Tibial nerve (tissue), 4 donors: ENCODE measurements at regions not wholly inside any gene's neighbourhood (a gene's known extent, or its start where the extent isn't known, plus 50 kb on each side); places are given as distances from the start of the nearest gene placed in this dataset.

ENCODE experiments used
- DNase-seq, 2 donors: peaks; one replicate each; pipeline ENCODE4 v3.0.0-alpha.2; 2019; ENCODE audit warnings: low spot score in 2 of 2
- H3K27ac ChIP-seq, 4 donors: fragments of 200-600 bp; sonication (generic) in 3 of 4; one replicate each; pipeline ENCODE4 v1.5.1; 2017 to 2019; ENCODE audit warnings: mild to moderate bottlenecking in 1 of 4
- H3K27me3 ChIP-seq, 2 donors: fragments of 200-600 bp; sonication (generic) in 1 of 2; one replicate each; pipeline versions ENCODE4 v1.5.1 to v1.6.0; 2017 to 2019
- H3K36me3 ChIP-seq, 3 donors: fragments of 200-600 bp; sonication (generic); one replicate each; pipeline ENCODE4 v1.5.1; 2018 to 2019
- H3K4me1 ChIP-seq, 4 donors: fragments of 200-600 bp; sonication (generic) in 3 of 4; one replicate each; pipeline ENCODE4 v1.5.1; 2017 to 2019
- H3K4me3 ChIP-seq, 4 donors: fragments of 200-600 bp; sonication (generic) in 3 of 4; one replicate each; pipeline ENCODE4 v1.5.1; 2017 to 2019; ENCODE audit warnings: mild to moderate bottlenecking in 1 of 4, moderate library complexity in 1 of 4
- H3K9me3 ChIP-seq, 4 donors: fragments of 200-600 bp; sonication (generic) in 3 of 4; one replicate each; pipeline ENCODE4 v1.5.1; 2017 to 2019
- EP300 ChIP-seq, 2 donors: sonication (generic); formaldehyde crosslinking; IDR thresholded peaks; one replicate each; pipeline ENCODE4 v1.6.1; 2017; ENCODE audit warnings: antibody characterized with exemption in 2 of 2, mild to moderate bottlenecking in 1 of 2
- POLR2A ChIP-seq, 2 donors: fragments of 450-650 bp; IDR thresholded peaks; one replicate each; pipeline ENCODE4 v1.6.1; 2017; ENCODE audit warnings: antibody characterized with exemption in 2 of 2, mild to moderate bottlenecking in 2 of 2, moderate library complexity in 2 of 2
- WGBS, 2 donors: methylation state at CpG; one replicate each; pipeline ENCODE4 v1.1.5; 2018; 5-methylcytosine and 5-hydroxymethylcytosine counted together
- TF ChIP-seq, protein P1 (sequence below), 5 experiments: fragments of 200-600 bp in 3 of 5; fragments of 450-650 bp in 2 of 5; sonication (generic) in 3 of 5; IDR thresholded peaks; one replicate each; pipeline ENCODE4 v1.5.1; 2016 to 2019; ENCODE audit warnings: antibody characterized with exemption in 5 of 5, mild to moderate bottlenecking in 3 of 5, moderate library complexity in 2 of 5

DNA sequence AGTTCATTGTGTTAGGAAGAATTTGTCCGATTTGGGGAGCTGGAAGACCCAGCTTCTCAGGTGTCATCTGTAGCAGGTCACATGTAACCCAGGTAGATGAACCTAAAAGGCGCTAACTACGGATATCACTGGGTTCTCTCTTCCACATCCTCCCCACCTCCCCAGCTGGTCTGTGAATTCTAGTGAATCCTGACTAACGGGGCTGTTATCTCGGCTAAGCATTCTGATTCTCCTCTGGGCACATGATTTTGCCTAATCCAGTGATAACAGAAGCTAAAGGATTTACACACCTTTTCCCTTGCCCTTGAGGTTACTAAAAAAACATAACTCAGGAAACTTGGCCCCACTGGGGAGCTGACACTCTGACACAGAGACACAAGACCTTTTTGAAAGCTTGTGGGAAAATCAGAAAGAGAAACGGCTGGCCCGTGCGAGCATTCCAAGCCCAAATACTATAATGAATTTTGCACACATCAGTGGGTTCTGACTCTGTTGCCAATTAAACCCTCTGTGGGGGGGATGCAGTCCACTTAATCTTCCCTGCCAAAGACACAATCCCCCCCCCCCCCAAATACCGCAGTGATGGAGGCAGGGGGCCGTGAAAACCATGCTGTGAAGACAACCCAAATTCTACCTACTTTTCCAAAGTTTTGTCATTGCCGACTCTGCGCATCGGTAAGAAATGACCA lies 81.0 kb upstream of the FZD10 start:
- no peak for DNase-seq
- H3K36me3 ChIP-seq: no peaks in the 10 kb centered on the region
- WGBS, 2 donors: 43 to 47% methylated on average over 13 of the region's 13 CpGs

DNA sequence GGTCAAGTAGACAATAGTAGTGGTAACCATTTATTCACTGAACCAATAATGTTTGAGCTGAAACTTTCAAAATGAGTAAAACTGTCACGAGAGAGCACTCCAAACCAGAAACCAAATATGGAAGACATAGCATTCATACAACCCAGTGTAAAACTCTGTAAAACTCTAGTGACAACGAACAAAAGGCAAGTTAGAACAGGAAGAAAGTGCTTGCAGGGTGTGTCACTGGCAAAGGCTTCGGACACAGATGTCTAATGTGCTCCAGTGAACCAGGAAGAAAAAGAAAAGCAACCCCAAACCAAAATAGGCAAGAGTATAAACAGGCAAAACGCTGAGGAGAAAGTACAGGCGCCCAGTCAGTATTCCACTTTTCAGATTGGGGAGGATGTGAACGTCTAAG lies 79.3 kb upstream of the FZD10 start:
- Histone ChIP-seq H3K27ac (no peak overlapping the region), H3K36me3 (no peaks in the 10 kb centered on the region), H3K4me3 (no peak overlapping the region), H3K9me3 (peaks cover 0 to 2% (median 0%) of the 10 kb centered on the region in 4 donors), H3K27me3 (peaks cover 0 to 6% of the 10 kb centered on the region in 2 donors), H3K4me1 (no peaks in the 10 kb centered on the region)
- TF ChIP-seq POLR2A (IDR thresholded peaks at IDR 0.05): no peak
- TF ChIP-seq, protein P1, sequence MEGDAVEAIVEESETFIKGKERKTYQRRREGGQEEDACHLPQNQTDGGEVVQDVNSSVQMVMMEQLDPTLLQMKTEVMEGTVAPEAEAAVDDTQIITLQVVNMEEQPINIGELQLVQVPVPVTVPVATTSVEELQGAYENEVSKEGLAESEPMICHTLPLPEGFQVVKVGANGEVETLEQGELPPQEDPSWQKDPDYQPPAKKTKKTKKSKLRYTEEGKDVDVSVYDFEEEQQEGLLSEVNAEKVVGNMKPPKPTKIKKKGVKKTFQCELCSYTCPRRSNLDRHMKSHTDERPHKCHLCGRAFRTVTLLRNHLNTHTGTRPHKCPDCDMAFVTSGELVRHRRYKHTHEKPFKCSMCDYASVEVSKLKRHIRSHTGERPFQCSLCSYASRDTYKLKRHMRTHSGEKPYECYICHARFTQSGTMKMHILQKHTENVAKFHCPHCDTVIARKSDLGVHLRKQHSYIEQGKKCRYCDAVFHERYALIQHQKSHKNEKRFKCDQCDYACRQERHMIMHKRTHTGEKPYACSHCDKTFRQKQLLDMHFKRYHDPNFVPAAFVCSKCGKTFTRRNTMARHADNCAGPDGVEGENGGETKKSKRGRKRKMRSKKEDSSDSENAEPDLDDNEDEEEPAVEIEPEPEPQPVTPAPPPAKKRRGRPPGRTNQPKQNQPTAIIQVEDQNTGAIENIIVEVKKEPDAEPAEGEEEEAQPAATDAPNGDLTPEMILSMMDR (IDR thresholded peaks at IDR 0.05): no peak
- TF ChIP-seq EP300 (IDR thresholded peaks at IDR 0.05): no peak
- WGBS, 2 donors: 58 to 66% methylated on average over 6 of the region's 6 CpGs
- no peak for DNase-seq

More for the DNA sequence above, 81.0 kb upstream of the FZD10 start:
- Histone ChIP-seq H3K27ac (no peak overlapping the region), H3K4me1 (no peaks in the 10 kb centered on the region), H3K4me3 (no peak overlapping the region), H3K9me3 (peaks cover 0 to 14% (median 0%) of the 10 kb centered on the region in 4 donors), H3K27me3 (peaks cover 0 to 6% of the 10 kb centered on the region in 2 donors)
- TF ChIP-seq POLR2A (IDR thresholded peaks at IDR 0.05) (no peak), EP300 (IDR thresholded peaks at IDR 0.05) (no peak)
- TF ChIP-seq, protein P1 (IDR thresholded peaks at IDR 0.05): no peak

DNA sequence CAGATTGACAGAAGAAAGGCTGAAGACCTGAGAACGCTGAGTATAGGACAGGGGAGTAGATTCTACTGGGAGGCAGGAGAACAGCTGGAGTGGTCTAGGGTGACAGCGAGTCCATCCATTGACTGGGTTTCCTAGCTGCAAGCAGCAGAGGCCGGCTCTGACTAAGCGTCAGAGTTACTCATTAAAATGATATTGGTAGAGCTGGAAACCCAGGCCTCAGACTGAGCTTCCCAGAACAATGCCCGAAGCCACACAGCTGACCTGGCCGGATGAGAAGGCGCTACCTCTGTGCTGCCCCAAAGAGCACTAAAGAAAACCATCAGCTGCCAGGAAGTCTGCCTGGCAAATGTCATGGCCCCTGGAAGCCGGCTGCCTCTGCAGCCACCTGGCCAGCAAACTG lies 78.5 kb upstream of the FZD10 start:
- Histone ChIP-seq H3K4me1 (no peaks in the 10 kb centered on the region), H3K9me3 (no peaks in the 10 kb centered on the region), H3K27me3 (peaks cover 0 to 6% of the 10 kb centered on the region in 2 donors), H3K36me3 (no peaks in the 10 kb centered on the region), H3K4me3 (no peak overlapping the region), H3K27ac (no peak overlapping the region)
- DNase-seq: no peak
- WGBS, 2 donors: 74 to 82% methylated on average over 7 to 8 of the region's 8 CpGs
- TF ChIP-seq EP300 (IDR thresholded peaks at IDR 0.05) (no peak), POLR2A (IDR thresholded peaks at IDR 0.05) (no peak)
- TF ChIP-seq, protein P1 (IDR thresholded peaks at IDR 0.05): no peak

DNA sequence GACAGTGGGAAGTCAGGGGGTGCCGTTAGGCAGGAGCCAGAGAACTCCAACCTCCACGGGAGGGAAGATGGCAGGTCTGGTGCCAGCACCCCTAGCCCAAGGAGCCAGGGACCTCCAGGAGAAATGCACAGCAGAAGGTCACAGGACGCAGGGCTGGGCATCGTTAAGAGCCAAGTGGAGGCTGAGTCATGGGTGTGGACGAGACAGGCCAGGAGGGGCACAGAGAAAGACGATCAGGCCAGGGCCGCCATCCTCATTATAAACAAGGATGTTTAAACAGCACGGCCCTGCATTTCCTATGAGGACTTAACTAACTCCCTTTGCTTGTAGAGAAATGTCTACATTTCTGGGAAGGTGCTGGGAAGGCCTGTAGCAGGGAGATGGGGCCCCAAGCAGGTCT lies 77.9 kb upstream of the FZD10 start:
- no peaks in the 10 kb centered on the region for H3K4me1 ChIP-seq
- H3K36me3 ChIP-seq: no peaks in the 10 kb centered on the region
- 71 to 77% methylated on average over 8 of the region's 8 CpGs for WGBS, 2 donors
- H3K4me3 ChIP-seq: no peak overlapping the region
- no peaks in the 10 kb centered on the region for H3K9me3 ChIP-seq
- no peak for DNase-seq
- peaks cover 0 to 6% of the 10 kb centered on the region in 2 donors for H3K27me3 ChIP-seq
- TF ChIP-seq POLR2A (IDR thresholded peaks at IDR 0.05): no peak
- TF ChIP-seq EP300 (IDR thresholded peaks at IDR 0.05): no peak
- no peak overlapping the region for H3K27ac ChIP-seq

DNA sequence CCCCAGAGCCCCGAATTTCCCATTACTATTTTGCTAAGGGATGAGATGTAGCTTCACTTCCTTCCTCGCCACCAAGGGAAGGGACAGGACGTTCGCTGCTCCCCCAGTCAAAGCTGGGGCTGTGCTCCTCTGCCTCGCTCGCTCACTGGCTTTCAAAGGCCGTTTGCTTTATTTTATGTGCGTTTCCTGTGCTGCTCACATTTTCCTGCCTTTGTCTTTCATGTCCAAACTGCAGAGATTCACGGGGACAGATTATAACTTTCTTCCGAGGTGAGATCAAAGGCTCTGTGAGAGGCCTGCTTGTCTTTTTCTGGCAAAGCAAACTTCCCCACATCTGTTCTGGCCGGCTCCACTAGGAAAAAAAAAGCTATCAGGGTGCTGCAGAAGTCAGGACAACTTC lies 76.0 kb upstream of the FZD10 start:
- WGBS, 2 donors: 20 to 30% methylated on average over 11 of the region's 11 CpGs
- no peak overlapping the region for H3K27ac ChIP-seq
- TF ChIP-seq, protein P1 (IDR thresholded peaks at IDR 0.05): no peak
- TF ChIP-seq POLR2A (IDR thresholded peaks at IDR 0.05): no peak
- no peak for TF ChIP-seq EP300 (IDR thresholded peaks at IDR 0.05)
- no peaks in the 10 kb centered on the region for H3K36me3 ChIP-seq
- H3K4me1 ChIP-seq: no peaks in the 10 kb centered on the region
- no peaks in the 10 kb centered on the region for H3K9me3 ChIP-seq
- no peak overlapping the region for H3K4me3 ChIP-seq
- peaks cover 0 to 2% of the 10 kb centered on the region in 2 donors for H3K27me3 ChIP-seq
- no peak for DNase-seq
